BJ (cell line): ENCODE measurements at regions not wholly inside any gene's neighbourhood (a gene's known extent, or its start where the extent isn't known, plus 50 kb on each side); places are given as distances from the start of the nearest gene placed in this dataset.
A peak's percentile ranks its signal among the peaks of the same experiment; 100 is the strongest.

Experiments
- CTCF ChIA-PET: fragments of 350-600 bp; formaldehyde crosslinking; extraction: SDS; loops from one replicate; lab custom pipeline; 2021; ENCODE audit warnings: antibody characterized with exemption, inconsistent platforms; lab: Yijun Ruan, JAX
- POLR2A ChIA-PET: fragments of 300-600 bp; sonication (Branson Sonifier 250); formaldehyde crosslinking; extraction: SDS; loops from one replicate; lab custom pipeline; 2021; ENCODE audit warnings: antibody characterized with exemption; lab: Charles Lee
- DNase-seq: peaks from one replicate; pipeline ENCODE4 v3.0.0-alpha.2; 2011; ENCODE audit warnings: low read depth
- H3K27me3 ChIP-seq: 2 replicates; pipeline ENCODE4 v1.6.0; 2011; ENCODE audit warnings: low read length; ENCODE audit not compliant: control insufficient read depth, insufficient read depth
- H3K36me3 ChIP-seq: 2 replicates; pipeline ENCODE4 v1.5.1; 2011; ENCODE audit warnings: low read length; ENCODE audit not compliant: control insufficient read depth, insufficient read depth
- H3K4me3 ChIP-seq: 2 replicates; pipeline ENCODE4 v1.5.1; 2011; ENCODE audit warnings: low read depth, mild to moderate bottlenecking, control low read depth, low read length
- CTCF ChIP-seq: IDR thresholded peaks from 2 replicates; pipeline ENCODE4 v1.5.1; 2011; ENCODE audit warnings: low read depth, mild to moderate bottlenecking, control low read depth, inconsistent platforms, low read length, moderate library complexity; ENCODE audit not compliant: insufficient read depth

- POLR2A ChIA-PET, result no interaction called here
- H3K27me3 ChIP-seq, result no peaks in the 10 kb centered on the region
- no peak for DNase-seq
- CTCF ChIA-PET, result no interaction called here
- no peak overlapping the region for H3K4me3 ChIP-seq
- TF ChIP-seq CTCF, result no peak
- no peaks in the 10 kb centered on the region for H3K36me3 ChIP-seq
Observed at GRCh38 chr18:41406834-41407233, 548.2 kb upstream of the PIK3C3 start.

- DNase-seq, result no peak
- ChIA-PET CTCF (no interaction called here), POLR2A (no interaction called here)
- TF ChIP-seq CTCF, result no peak
- Histone ChIP-seq H3K4me3 (no peak overlapping the region), H3K36me3 (no peaks in the 10 kb centered on the region), H3K27me3 (no peaks in the 10 kb centered on the region)
Observed at GRCh38 chr18:41396861-41397260, 558.2 kb upstream of the PIK3C3 start.

- ChIA-PET POLR2A (no interaction called here), CTCF (no interaction called here)
- Histone ChIP-seq H3K27me3 (no peaks in the 10 kb centered on the region), H3K4me3 (no peak overlapping the region), H3K36me3 (no peaks in the 10 kb centered on the region)
- no peak for TF ChIP-seq CTCF
- DNase-seq, result no peak
Observed at GRCh38 chr18:41396211-41396610, 558.8 kb upstream of the PIK3C3 start.

- Histone ChIP-seq H3K4me3 (no peak overlapping the region), H3K36me3 (no peaks in the 10 kb centered on the region), H3K27me3 (no peaks in the 10 kb centered on the region)
- DNase-seq, result no peak
- POLR2A ChIA-PET, result no interaction called here
- TF ChIP-seq CTCF, result 0 out of 2 replicates have a peak, but pooled peaks have one; percentile 6
- CTCF ChIA-PET, result no interaction called here
Observed at GRCh38 chr18:41395695-41396094, 559.3 kb upstream of the PIK3C3 start.

GRCh38 chr18:41391616-41392595, 563.1 kb upstream of the PIK3C3 start:
- no peaks in the 10 kb centered on the region for H3K36me3 ChIP-seq
- H3K4me3 ChIP-seq, result no peak overlapping the region
- ChIA-PET POLR2A (no interaction called here), CTCF (interaction anchor here (1.2 kb wide), 1 partner anchor 9 kb away, joined by 3 read pairs; no protein-coding TSS in a partner anchor)
- peak; percentile 53 for TF ChIP-seq CTCF
- no peak for DNase-seq
- no peaks in the 10 kb centered on the region for H3K27me3 ChIP-seq
